ENCODE measurements at regions not wholly inside any gene's neighbourhood (a gene's known extent, or its start where the extent isn't known, plus 50 kb on each side); places are given as distances from the start of the nearest gene placed in this dataset.
A peak's percentile ranks its signal among the peaks of the same experiment; 100 is the strongest.

GRCh38 chr2:136715146-136715545 is 50.2 kb upstream of the THSD7B start:
- Histone ChIP-seq H3K9ac (ENCODE audit: low read length) (no peak overlapping the region), H3K18ac (ENCODE audit: low read length) (no peak overlapping the region), H2AK5ac (ENCODE audit: low read length) (no peak overlapping the region), H3K79me2 (ENCODE audit: control insufficient read depth, insufficient read depth, low read length) (no peaks in the 10 kb centered on the region), H3K4me1 (ENCODE audit: control insufficient read depth, low read depth, low read length) (no peaks in the 10 kb centered on the region), H3K56ac (ENCODE audit: low read length) (no peak overlapping the region), H2BK5ac (ENCODE audit: low read length) (no peak overlapping the region), H3K4ac (ENCODE audit: low read depth, low read length) (no peak overlapping the region), H3K4me2 (ENCODE audit: low read length) (no peak overlapping the region), H3K27me3 (ENCODE audit: insufficient read depth, low read length, poor library complexity) (no peaks in the 10 kb centered on the region), H2BK15ac (replicated peaks; ENCODE audit: low read depth) (no peak overlapping the region), H2BK120ac (ENCODE audit: low read depth, low read length) (no peak overlapping the region), H3K23ac (ENCODE audit: low read length) (no peak overlapping the region), H3K36me3 (ENCODE audit: control insufficient read depth, insufficient read depth, low read length) (no peaks in the 10 kb centered on the region), H3K27ac (ENCODE audit: low read depth, low read length) (no peak overlapping the region), H4K8ac (ENCODE audit: low read depth, low read length) (no peak overlapping the region), H3K4me3 (ENCODE audit: low read length) (no peak overlapping the region), H4K5ac (ENCODE audit: low read length) (no peak overlapping the region), H3K79me1 (ENCODE audit: low read length) (no peaks in the 10 kb centered on the region)
- DNase-seq = no peak
- WGBS (ENCODE audit: extremely low coverage, insufficient coverage, low lambda C conversion rate) = no CpG with 5 or more reads among the region's 1 CpG

GRCh38 chr2:136714452-136714951 is 50.8 kb upstream of the THSD7B start:
- H3K4me2 ChIP-seq (ENCODE audit: low read length) = no peak overlapping the region
- H3K4ac ChIP-seq (ENCODE audit: low read depth, low read length) = no peak overlapping the region
- H3K4me3 ChIP-seq (ENCODE audit: low read length) = no peak overlapping the region
- no peak overlapping the region for H4K5ac ChIP-seq (ENCODE audit: low read length)
- H3K4me1 ChIP-seq (ENCODE audit: control insufficient read depth, low read depth, low read length) = no peaks in the 10 kb centered on the region
- H2BK120ac ChIP-seq (ENCODE audit: low read depth, low read length) = no peak overlapping the region
- H3K79me1 ChIP-seq (ENCODE audit: low read length) = no peaks in the 10 kb centered on the region
- H3K27ac ChIP-seq (ENCODE audit: low read depth, low read length) = no peak overlapping the region
- no peak overlapping the region for H2AK5ac ChIP-seq (ENCODE audit: low read length)
- DNase-seq = no peak
- no CpG with 5 or more reads among the region's 2 CpGs for WGBS (ENCODE audit: extremely low coverage, insufficient coverage, low lambda C conversion rate)
- no peak overlapping the region for H3K23ac ChIP-seq (ENCODE audit: low read length)
- no peak overlapping the region for H4K8ac ChIP-seq (ENCODE audit: low read depth, low read length)
- H3K9ac ChIP-seq (ENCODE audit: low read length) = no peak overlapping the region
- H3K18ac ChIP-seq (ENCODE audit: low read length) = no peak overlapping the region
- H2BK5ac ChIP-seq (ENCODE audit: low read length) = no peak overlapping the region
- H3K56ac ChIP-seq (ENCODE audit: low read length) = no peak overlapping the region
- no peaks in the 10 kb centered on the region for H3K79me2 ChIP-seq (ENCODE audit: control insufficient read depth, insufficient read depth, low read length)
- H2BK15ac ChIP-seq (replicated peaks; ENCODE audit: low read depth) = no peak overlapping the region
- no peaks in the 10 kb centered on the region for H3K36me3 ChIP-seq (ENCODE audit: control insufficient read depth, insufficient read depth, low read length)
- no peaks in the 10 kb centered on the region for H3K27me3 ChIP-seq (ENCODE audit: insufficient read depth, low read length, poor library complexity)

DNA sequence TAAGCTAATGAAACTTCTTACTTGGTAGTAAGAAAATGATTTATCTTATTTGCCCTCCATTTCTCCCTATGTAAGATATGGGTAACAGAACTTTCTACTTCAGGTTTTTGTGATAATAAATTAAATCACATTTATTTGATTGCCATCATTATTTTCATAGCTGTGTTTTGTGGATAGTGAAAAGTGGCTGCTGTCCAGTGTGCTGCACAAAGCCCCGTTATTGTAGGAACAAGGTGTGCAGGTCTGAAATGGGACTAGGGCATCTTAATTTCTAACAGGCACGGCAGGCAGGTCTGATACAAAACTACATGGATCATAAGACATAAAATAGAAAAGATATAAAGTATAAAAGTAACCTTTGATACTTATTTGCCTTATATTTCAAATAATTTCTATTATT is 51.6 kb upstream of the THSD7B start:
- WGBS (ENCODE audit: extremely low coverage, insufficient coverage, low lambda C conversion rate) = no CpG with 5 or more reads among the region's 2 CpGs
- no peak overlapping the region for H3K23ac ChIP-seq (ENCODE audit: low read length)
- H3K79me2 ChIP-seq (ENCODE audit: control insufficient read depth, insufficient read depth, low read length) = no peaks in the 10 kb centered on the region
- H3K27me3 ChIP-seq (ENCODE audit: insufficient read depth, low read length, poor library complexity) = no peaks in the 10 kb centered on the region
- H3K4me3 ChIP-seq (ENCODE audit: low read length) = no peak overlapping the region
- H4K8ac ChIP-seq (ENCODE audit: low read depth, low read length) = no peak overlapping the region
- H2BK5ac ChIP-seq (ENCODE audit: low read length) = no peak overlapping the region
- no peak overlapping the region for H3K18ac ChIP-seq (ENCODE audit: low read length)
- H2BK120ac ChIP-seq (ENCODE audit: low read depth, low read length) = no peak overlapping the region
- H2AK5ac ChIP-seq (ENCODE audit: low read length) = no peak overlapping the region
- H3K4me1 ChIP-seq (ENCODE audit: control insufficient read depth, low read depth, low read length) = no peaks in the 10 kb centered on the region
- H3K4ac ChIP-seq (ENCODE audit: low read depth, low read length) = no peak overlapping the region
- no peaks in the 10 kb centered on the region for H3K79me1 ChIP-seq (ENCODE audit: low read length)
- H3K27ac ChIP-seq (ENCODE audit: low read depth, low read length) = no peak overlapping the region
- no peak overlapping the region for H2BK15ac ChIP-seq (replicated peaks; ENCODE audit: low read depth)
- no peak for DNase-seq
- no peak overlapping the region for H3K9ac ChIP-seq (ENCODE audit: low read length)
- H4K5ac ChIP-seq (ENCODE audit: low read length) = no peak overlapping the region
- H3K56ac ChIP-seq (ENCODE audit: low read length) = no peak overlapping the region
- H3K36me3 ChIP-seq (ENCODE audit: control insufficient read depth, insufficient read depth, low read length) = no peaks in the 10 kb centered on the region
- no peak overlapping the region for H3K4me2 ChIP-seq (ENCODE audit: low read length)

DNA sequence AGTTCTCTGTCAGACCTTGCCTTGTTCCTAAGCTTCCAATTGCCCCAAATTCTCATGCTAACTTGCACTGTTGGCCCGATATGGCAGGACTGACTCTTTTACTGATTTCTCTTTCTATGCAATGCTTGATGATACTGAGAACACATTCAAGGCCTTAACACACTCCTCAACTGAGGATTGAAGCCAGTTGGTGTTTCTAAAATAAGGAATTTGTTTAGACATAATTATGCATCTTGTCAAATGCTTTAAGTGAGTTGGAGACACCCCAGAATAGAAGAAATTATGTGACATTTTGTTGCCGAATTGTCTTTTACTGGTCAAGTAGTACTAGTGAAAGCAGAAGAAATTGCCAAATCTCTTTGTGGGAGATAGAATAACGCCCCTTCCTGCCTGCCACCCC is 60.0 kb upstream of the THSD7B start:
- Histone ChIP-seq H3K9ac (ENCODE audit: low read length) (no peak overlapping the region), H4K8ac (ENCODE audit: low read depth, low read length) (no peak overlapping the region), H3K18ac (ENCODE audit: low read length) (no peak overlapping the region), H3K27ac (ENCODE audit: low read depth, low read length) (no peak overlapping the region), H2BK5ac (ENCODE audit: low read length) (no peak overlapping the region), H4K5ac (ENCODE audit: low read length) (no peak overlapping the region), H3K56ac (ENCODE audit: low read length) (no peak overlapping the region), H3K4me2 (ENCODE audit: low read length) (no peak overlapping the region), H3K4ac (ENCODE audit: low read depth, low read length) (no peak overlapping the region), H3K79me2 (ENCODE audit: control insufficient read depth, insufficient read depth, low read length) (no peaks in the 10 kb centered on the region), H3K4me1 (ENCODE audit: control insufficient read depth, low read depth, low read length) (no peaks in the 10 kb centered on the region), H3K4me3 (ENCODE audit: low read length) (no peak overlapping the region), H2BK15ac (replicated peaks; ENCODE audit: low read depth) (no peak overlapping the region), H2BK120ac (ENCODE audit: low read depth, low read length) (no peak overlapping the region), H3K23ac (ENCODE audit: low read length) (no peak overlapping the region), H3K79me1 (ENCODE audit: low read length) (no peaks in the 10 kb centered on the region), H3K27me3 (ENCODE audit: insufficient read depth, low read length, poor library complexity) (no peaks in the 10 kb centered on the region), H2AK5ac (ENCODE audit: low read length) (no peak overlapping the region), H3K36me3 (ENCODE audit: control insufficient read depth, insufficient read depth, low read length) (no peaks in the 10 kb centered on the region)
- no CpG with 5 or more reads among the region's 3 CpGs for WGBS (ENCODE audit: extremely low coverage, insufficient coverage, low lambda C conversion rate)
- DNase-seq = no peak

- Histone ChIP-seq H2BK120ac (ENCODE audit: low read depth, low read length) (no peak overlapping the region), H3K79me1 (ENCODE audit: low read length) (no peaks in the 10 kb centered on the region), H3K56ac (ENCODE audit: low read length) (no peak overlapping the region), H3K27me3 (ENCODE audit: insufficient read depth, low read length, poor library complexity) (no peaks in the 10 kb centered on the region), H3K18ac (ENCODE audit: low read length) (no peak overlapping the region), H3K79me2 (ENCODE audit: control insufficient read depth, insufficient read depth, low read length) (no peaks in the 10 kb centered on the region), H3K4me1 (ENCODE audit: control insufficient read depth, low read depth, low read length) (no peaks in the 10 kb centered on the region), H4K5ac (ENCODE audit: low read length) (no peak overlapping the region), H3K4ac (ENCODE audit: low read depth, low read length) (no peak overlapping the region), H3K23ac (ENCODE audit: low read length) (no peak overlapping the region), H3K9ac (ENCODE audit: low read length) (no peak overlapping the region), H3K4me2 (ENCODE audit: low read length) (no peak overlapping the region), H2BK5ac (ENCODE audit: low read length) (no peak overlapping the region), H2AK5ac (ENCODE audit: low read length) (no peak overlapping the region), H2BK15ac (replicated peaks; ENCODE audit: low read depth) (no peak overlapping the region), H3K36me3 (ENCODE audit: control insufficient read depth, insufficient read depth, low read length) (no peaks in the 10 kb centered on the region), H3K27ac (ENCODE audit: low read depth, low read length) (no peak overlapping the region), H3K4me3 (ENCODE audit: low read length) (no peak overlapping the region), H4K8ac (ENCODE audit: low read depth, low read length) (no peak overlapping the region)
- no peak for DNase-seq
- no CpG with 5 or more reads among the region's 2 CpGs for WGBS (ENCODE audit: extremely low coverage, insufficient coverage, low lambda C conversion rate)
These were observed 62.1 kb upstream of the THSD7B start for GRCh38 chr2:136703214-136703613.

GRCh38 chr2:136696438-136696837 is 68.9 kb upstream of the THSD7B start:
- no peak overlapping the region for H3K9ac ChIP-seq (ENCODE audit: low read length)
- H2BK15ac ChIP-seq (replicated peaks; ENCODE audit: low read depth) = no peak overlapping the region
- no peak overlapping the region for H2BK5ac ChIP-seq (ENCODE audit: low read length)
- no peaks in the 10 kb centered on the region for H3K79me1 ChIP-seq (ENCODE audit: low read length)
- H3K36me3 ChIP-seq (ENCODE audit: control insufficient read depth, insufficient read depth, low read length) = no peaks in the 10 kb centered on the region
- no peak overlapping the region for H3K18ac ChIP-seq (ENCODE audit: low read length)
- H3K56ac ChIP-seq (ENCODE audit: low read length) = no peak overlapping the region
- no peak overlapping the region for H4K8ac ChIP-seq (ENCODE audit: low read depth, low read length)
- no peak overlapping the region for H3K4ac ChIP-seq (ENCODE audit: low read depth, low read length)
- H3K23ac ChIP-seq (ENCODE audit: low read length) = no peak overlapping the region
- no peaks in the 10 kb centered on the region for H3K79me2 ChIP-seq (ENCODE audit: control insufficient read depth, insufficient read depth, low read length)
- H3K27me3 ChIP-seq (ENCODE audit: insufficient read depth, low read length, poor library complexity) = no peaks in the 10 kb centered on the region
- H3K4me1 ChIP-seq (ENCODE audit: control insufficient read depth, low read depth, low read length) = no peaks in the 10 kb centered on the region
- peak; percentile 68 for DNase-seq
- WGBS (ENCODE audit: extremely low coverage, insufficient coverage, low lambda C conversion rate) = no CpG with 5 or more reads among the region's 2 CpGs
- no peak overlapping the region for H3K4me2 ChIP-seq (ENCODE audit: low read length)
- H2BK120ac ChIP-seq (ENCODE audit: low read depth, low read length) = no peak overlapping the region
- H4K5ac ChIP-seq (ENCODE audit: low read length) = no peak overlapping the region
- no peak overlapping the region for H3K27ac ChIP-seq (ENCODE audit: low read depth, low read length)
- H2AK5ac ChIP-seq (ENCODE audit: low read length) = no peak overlapping the region
- H3K4me3 ChIP-seq (ENCODE audit: low read length) = no peak overlapping the region
